Cerebellar cortex (tissue), 1 donor: ENCODE measurements at regions not wholly inside any gene's neighbourhood (a gene's known extent, or its start where the extent isn't known, plus 50 kb on each side); places are given as distances from the start of the nearest gene placed in this dataset.

ENCODE experiments used
- DNase-seq: peaks from one replicate; pipeline ENCODE4 v3.0.0-alpha.2; 2015; ENCODE audit warnings: low spot score

GRCh38 chr3:117404141-117404540 is 694.6 kb downstream of the TUSC7 start:
- DNase-seq: no peak

- no peak for DNase-seq
Observed at GRCh38 chr3:117404730-117405129, 695.2 kb downstream of the TUSC7 start.

GRCh38 chr3:117405359-117405758 is 695.8 kb downstream of the TUSC7 start:
- no peak for DNase-seq

GRCh38 chr3:117407317-117407716 is 697.7 kb downstream of the TUSC7 start:
- DNase-seq: no peak

GRCh38 chr3:117408811-117409210 is 699.2 kb downstream of the TUSC7 start:
- DNase-seq: no peak

- DNase-seq: no peak
Observed at GRCh38 chr3:117409256-117409655, 699.7 kb downstream of the TUSC7 start.

- DNase-seq: no peak
Observed at GRCh38 chr3:117409701-117410459, 700.3 kb downstream of the TUSC7 start.

GRCh38 chr3:117411971-117412370 is 702.4 kb downstream of the TUSC7 start:
- DNase-seq: no peak

- no peak for DNase-seq
Observed at GRCh38 chr3:117417411-117417810, 707.8 kb downstream of the TUSC7 start.

- DNase-seq: no peak
Observed at GRCh38 chr3:117427081-117427480, 717.5 kb downstream of the TUSC7 start.

GRCh38 chr3:117433427-117433826 is 723.8 kb downstream of the TUSC7 start:
- no peak for DNase-seq

- DNase-seq: no peak
Observed at GRCh38 chr3:117434661-117435412, 725.3 kb downstream of the TUSC7 start.

- DNase-seq: no peak
Observed at GRCh38 chr3:117435506-117435905, 725.9 kb downstream of the TUSC7 start.

- no peak for DNase-seq
Observed at GRCh38 chr3:117439812-117440211, 730.2 kb downstream of the TUSC7 start.

GRCh38 chr3:117441851-117442250 is 732.3 kb downstream of the TUSC7 start:
- no peak for DNase-seq

GRCh38 chr3:117442566-117442965 is 733.0 kb downstream of the TUSC7 start:
- no peak for DNase-seq

- DNase-seq: no peak
Observed at GRCh38 chr3:117443014-117443413, 733.4 kb downstream of the TUSC7 start.

- DNase-seq: no peak
Observed at GRCh38 chr3:117444175-117444574, 734.6 kb downstream of the TUSC7 start.

GRCh38 chr3:117447419-117447818 is 737.8 kb downstream of the TUSC7 start:
- DNase-seq: no peak

GRCh38 chr3:117450026-117450425 is 740.4 kb downstream of the TUSC7 start:
- DNase-seq: no peak

- DNase-seq: no peak
Observed at GRCh38 chr3:117454254-117454653, 744.7 kb downstream of the TUSC7 start.

GRCh38 chr3:117454908-117455307 is 745.3 kb downstream of the TUSC7 start:
- no peak for DNase-seq

- no peak for DNase-seq
Observed at GRCh38 chr3:117455782-117456181, 746.2 kb downstream of the TUSC7 start.
